Activated naive CD8-positive, alpha-beta T cell treated with anti-CD3 and anti-CD28 coated beads for 36 hours (primary cell): ENCODE measurements at regions not wholly inside any gene's neighbourhood (a gene's known extent, or its start where the extent isn't known, plus 50 kb on each side); places are given as distances from the start of the nearest gene placed in this dataset.
"Not testable (repeated sequence)": the region's sequence is repeated elsewhere in the genome, so short reads cannot be mapped to it uniquely, and the experiment has no call there.

Experiments used
- DNase-seq: peaks from one replicate; pipeline ENCODE4 v3.0.0; 2021
- H3K27ac Mint-ChIP-seq: one replicate; pipeline ENCODE4 v1.8.0; 2022; ENCODE audit warnings: mild to moderate bottlenecking, moderate library complexity, mixed read lengths
- H3K27me3 Mint-ChIP-seq: one replicate; pipeline ENCODE4 v1.8.0; 2022; ENCODE audit warnings: mild to moderate bottlenecking, mixed read lengths
- H3K36me3 Mint-ChIP-seq: one replicate; pipeline ENCODE4 v1.8.0; 2021; ENCODE audit warnings: mild to moderate bottlenecking, mixed read lengths
- H3K4me1 Mint-ChIP-seq: one replicate; pipeline ENCODE4 v1.8.0; 2021; ENCODE audit warnings: mixed read lengths
- H3K4me3 Mint-ChIP-seq: one replicate; pipeline ENCODE4 v1.8.0; 2022; ENCODE audit warnings: mild to moderate bottlenecking, moderate library complexity, mixed read lengths
- H3K9me3 Mint-ChIP-seq: one replicate; pipeline ENCODE4 v1.8.0; 2022; ENCODE audit warnings: mixed read lengths

DNA sequence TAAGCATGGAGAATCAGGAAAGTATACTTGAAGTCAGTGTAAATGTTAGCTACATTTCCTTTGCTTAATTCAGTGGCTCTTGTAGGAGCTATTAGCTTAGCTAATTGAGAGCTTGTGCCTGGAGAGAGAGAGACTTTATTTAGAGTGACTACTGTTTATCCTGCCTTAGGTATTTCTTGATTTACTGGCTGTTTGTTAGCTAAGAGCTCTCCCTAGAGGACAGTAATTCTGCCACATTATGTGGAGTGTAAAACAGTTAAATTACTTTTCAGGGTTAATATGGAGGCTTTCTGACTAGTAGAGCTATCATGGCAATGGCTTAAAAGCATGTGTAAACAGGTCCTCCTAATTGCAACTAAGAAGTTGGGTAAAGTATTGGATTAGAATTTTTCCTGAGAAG, 306.5 kb upstream of the TECRL start:
- no peaks in the 10 kb centered on the region for H3K4me1 Mint-ChIP-seq
- no peak overlapping the region for H3K27ac Mint-ChIP-seq
- H3K27me3 Mint-ChIP-seq, result no peaks in the 10 kb centered on the region
- H3K9me3 Mint-ChIP-seq, result no peaks in the 10 kb centered on the region
- no peaks in the 10 kb centered on the region for H3K36me3 Mint-ChIP-seq
- no peak overlapping the region for H3K4me3 Mint-ChIP-seq
- no peak for DNase-seq

DNA sequence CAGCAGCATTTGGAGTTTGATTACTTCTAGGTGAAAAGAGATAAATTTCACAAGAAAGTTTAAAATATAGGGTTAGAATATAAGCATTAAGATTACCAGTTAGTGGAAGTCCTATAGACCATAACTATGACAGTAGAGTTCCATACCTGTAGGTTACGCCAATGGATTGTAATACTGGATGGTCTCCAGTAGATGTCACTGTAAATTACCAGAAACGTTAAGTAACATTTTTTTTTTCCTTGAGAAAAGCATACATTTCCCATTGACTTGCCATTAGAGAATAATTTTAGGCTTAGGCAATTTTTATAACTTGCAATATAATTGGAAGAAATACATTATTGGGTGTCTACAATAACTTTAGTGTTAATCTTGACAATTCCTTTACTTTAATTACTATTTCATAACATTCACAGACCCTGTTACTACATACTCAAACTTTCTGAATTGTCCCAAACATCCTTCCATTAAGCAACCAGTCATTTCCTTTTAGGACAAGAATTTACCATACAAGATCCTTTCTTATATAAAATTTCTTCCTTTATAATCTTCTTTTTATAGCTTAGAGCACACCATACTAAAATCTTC, 304.1 kb upstream of the TECRL start:
- H3K27ac Mint-ChIP-seq, result no peak overlapping the region
- no peaks in the 10 kb centered on the region for H3K9me3 Mint-ChIP-seq
- H3K4me1 Mint-ChIP-seq, result no peaks in the 10 kb centered on the region
- no peak for DNase-seq
- H3K4me3 Mint-ChIP-seq, result no peak overlapping the region
- H3K27me3 Mint-ChIP-seq, result no peaks in the 10 kb centered on the region
- H3K36me3 Mint-ChIP-seq, result no peaks in the 10 kb centered on the region

DNA sequence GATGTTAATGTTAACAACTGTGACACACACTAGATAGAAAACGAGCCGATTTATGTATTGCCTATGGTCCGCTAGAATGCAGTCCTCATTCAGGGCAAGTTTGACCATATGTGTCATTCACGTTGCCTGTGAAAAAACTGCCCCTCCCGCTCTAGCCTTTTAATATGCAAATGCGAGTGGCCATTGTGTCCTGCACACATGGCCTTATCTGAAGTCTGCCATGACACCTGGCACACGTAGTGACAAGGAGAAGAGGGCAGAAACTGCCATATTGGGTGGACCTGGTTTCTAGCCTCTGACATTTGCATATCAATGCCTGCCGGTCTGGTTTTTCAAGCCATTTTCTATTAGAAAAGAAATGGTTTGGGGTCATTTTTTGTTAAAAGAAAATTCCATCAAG, 303.3 kb upstream of the TECRL start:
- no peaks in the 10 kb centered on the region for H3K4me1 Mint-ChIP-seq
- H3K9me3 Mint-ChIP-seq, result no peaks in the 10 kb centered on the region
- DNase-seq, result no peak
- H3K27me3 Mint-ChIP-seq, result no peaks in the 10 kb centered on the region
- H3K4me3 Mint-ChIP-seq, result no peak overlapping the region
- no peak overlapping the region for H3K27ac Mint-ChIP-seq
- H3K36me3 Mint-ChIP-seq, result no peaks in the 10 kb centered on the region

DNA sequence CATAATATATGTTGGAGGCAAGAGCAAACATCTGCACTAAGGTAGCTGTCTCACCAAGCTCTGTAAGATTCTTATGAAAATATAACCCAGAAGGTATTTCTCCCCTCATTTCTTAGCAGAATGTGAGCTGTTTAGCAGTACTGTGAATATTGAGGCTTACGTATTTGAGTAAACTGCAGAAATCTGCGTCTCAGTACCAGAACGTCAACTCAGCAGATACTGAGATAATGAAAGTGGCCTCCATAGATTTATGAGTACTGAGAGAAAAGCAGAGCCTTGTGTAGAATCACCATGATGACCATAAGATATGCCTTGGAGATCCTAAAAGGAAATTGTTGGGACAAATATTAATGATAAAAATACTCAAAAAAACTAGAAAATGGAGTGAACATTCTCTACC, 296.7 kb upstream of the TECRL start:
- Mint-ChIP-seq H3K9me3 (peaks cover 2% of the 10 kb centered on the region), H3K27ac (no peak overlapping the region), H3K36me3 (no peaks in the 10 kb centered on the region), H3K4me1 (no peaks in the 10 kb centered on the region), H3K4me3 (no peak overlapping the region), H3K27me3 (no peaks in the 10 kb centered on the region)
- DNase-seq, result no peak

DNA sequence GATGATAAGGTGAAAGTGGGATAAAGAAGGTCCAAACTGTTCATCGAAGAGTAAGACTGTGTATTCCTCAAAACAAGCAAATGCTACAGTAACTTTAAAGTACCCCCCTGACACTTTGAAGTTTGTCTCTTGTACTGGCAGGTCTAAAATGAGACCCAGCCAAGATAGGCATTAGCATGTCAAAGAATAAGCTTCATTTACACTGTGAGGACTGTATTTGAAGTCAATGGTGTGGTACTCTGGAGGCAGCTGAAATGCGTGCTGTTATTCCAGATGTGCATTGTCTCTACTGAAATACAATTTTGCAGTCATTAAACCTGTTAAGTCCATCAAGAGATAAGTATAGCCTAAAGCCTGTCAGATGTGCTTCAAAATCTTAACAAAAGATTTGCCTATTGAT, 288.9 kb upstream of the TECRL start:
- no peaks in the 10 kb centered on the region for H3K4me1 Mint-ChIP-seq
- H3K36me3 Mint-ChIP-seq, result no peaks in the 10 kb centered on the region
- no peak overlapping the region for H3K27ac Mint-ChIP-seq
- no peak for DNase-seq
- no peaks in the 10 kb centered on the region for H3K9me3 Mint-ChIP-seq
- H3K27me3 Mint-ChIP-seq, result no peaks in the 10 kb centered on the region
- no peak overlapping the region for H3K4me3 Mint-ChIP-seq

DNA sequence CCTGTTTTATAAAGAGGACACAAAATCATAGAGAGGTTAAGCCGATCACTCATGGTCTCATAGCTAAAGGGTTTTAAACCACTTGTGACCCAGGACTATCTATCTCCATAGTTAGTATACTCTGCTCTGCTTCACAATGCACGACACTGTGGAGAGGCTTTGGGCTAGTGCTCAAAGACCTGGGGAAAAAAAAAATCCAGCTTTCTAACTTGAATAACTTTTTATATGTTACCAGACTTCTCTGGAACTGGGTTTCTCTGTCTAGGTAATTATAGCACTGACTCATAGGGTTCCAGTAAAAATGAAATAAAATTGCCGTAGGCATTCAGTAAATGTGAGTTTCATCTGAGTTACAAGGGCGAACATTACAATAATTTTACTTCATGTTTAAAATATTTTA, 273.7 kb upstream of the TECRL start:
- Mint-ChIP-seq H3K4me3 (no peak overlapping the region), H3K27me3 (no peaks in the 10 kb centered on the region), H3K36me3 (no peaks in the 10 kb centered on the region), H3K9me3 (peaks cover 6% of the 10 kb centered on the region), H3K4me1 (no peaks in the 10 kb centered on the region), H3K27ac (no peak overlapping the region)
- no peak for DNase-seq

DNA sequence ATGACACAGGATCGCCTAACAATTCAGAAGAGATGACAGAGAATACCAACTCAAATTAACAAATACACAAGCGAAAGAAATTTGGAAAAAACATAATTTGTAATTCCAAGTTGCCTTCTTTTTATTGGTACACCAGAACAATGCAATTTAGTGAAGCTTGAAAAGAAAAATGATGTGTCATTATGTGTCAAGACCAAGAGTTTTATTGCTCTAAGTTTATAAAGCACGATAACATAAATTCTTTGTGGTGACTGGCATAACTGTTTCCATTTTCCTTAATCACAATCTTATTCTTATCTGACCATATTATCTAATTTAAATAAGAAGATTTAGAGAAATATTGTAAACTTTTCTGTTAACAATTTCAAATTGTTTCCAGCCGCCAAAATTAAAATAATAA, 273.2 kb upstream of the TECRL start:
- Mint-ChIP-seq H3K4me1 (no peaks in the 10 kb centered on the region), H3K4me3 (no peak overlapping the region), H3K36me3 (no peaks in the 10 kb centered on the region), H3K27ac (no peak overlapping the region), H3K9me3 (peaks cover 4% of the 10 kb centered on the region), H3K27me3 (no peaks in the 10 kb centered on the region)
- DNase-seq, result no peak

DNA sequence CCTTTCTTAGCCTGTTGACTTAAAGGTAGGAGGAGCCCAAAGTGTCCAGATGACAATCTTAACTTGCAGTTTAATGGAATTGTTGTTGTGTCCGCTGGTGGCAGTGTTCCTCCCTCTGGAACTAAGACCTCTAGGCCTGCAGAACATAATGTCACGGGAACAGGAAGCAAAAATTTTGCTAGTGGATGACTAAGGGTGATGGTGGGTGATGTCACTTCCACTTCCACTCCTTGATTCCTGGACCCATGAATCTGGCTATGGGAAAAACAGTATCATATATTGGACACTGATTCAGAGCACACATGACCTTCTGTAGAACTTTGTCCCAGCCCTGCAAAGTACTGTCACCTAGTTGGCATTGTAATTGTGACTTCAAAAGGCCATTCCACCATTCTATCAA, 263.9 kb upstream of the TECRL start:
- H3K4me1 Mint-ChIP-seq, H3K27me3 Mint-ChIP-seq, H3K9me3 Mint-ChIP-seq, H3K4me3 Mint-ChIP-seq, H3K27ac Mint-ChIP-seq, H3K36me3 Mint-ChIP-seq, DNase-seq: not testable (repeated sequence)

DNA sequence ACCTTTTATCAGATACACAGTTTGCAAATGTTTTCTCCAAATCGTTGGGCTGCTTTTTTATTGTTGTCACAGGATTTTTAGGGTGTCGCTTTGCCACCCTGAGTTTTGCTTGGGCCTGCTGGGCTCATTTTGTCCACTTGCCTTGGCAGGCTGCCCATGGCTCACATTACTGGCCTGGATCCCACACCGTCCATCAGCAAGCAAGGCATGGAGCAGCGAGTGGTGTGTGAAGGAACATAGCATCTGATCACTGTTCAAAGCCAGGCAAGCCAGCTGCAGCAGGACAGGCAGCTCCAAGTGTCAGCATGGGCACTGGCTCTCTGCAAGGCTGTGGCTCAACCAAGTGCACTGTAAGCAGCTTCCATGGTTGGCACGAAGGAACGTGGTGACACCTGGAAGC, 261.4 kb upstream of the TECRL start:
- Mint-ChIP-seq H3K27ac (no peak overlapping the region), H3K36me3 (no peaks in the 10 kb centered on the region), H3K4me3 (no peak overlapping the region), H3K4me1 (no peaks in the 10 kb centered on the region), H3K9me3 (no peaks in the 10 kb centered on the region), H3K27me3 (no peaks in the 10 kb centered on the region)
- no peak for DNase-seq

DNA sequence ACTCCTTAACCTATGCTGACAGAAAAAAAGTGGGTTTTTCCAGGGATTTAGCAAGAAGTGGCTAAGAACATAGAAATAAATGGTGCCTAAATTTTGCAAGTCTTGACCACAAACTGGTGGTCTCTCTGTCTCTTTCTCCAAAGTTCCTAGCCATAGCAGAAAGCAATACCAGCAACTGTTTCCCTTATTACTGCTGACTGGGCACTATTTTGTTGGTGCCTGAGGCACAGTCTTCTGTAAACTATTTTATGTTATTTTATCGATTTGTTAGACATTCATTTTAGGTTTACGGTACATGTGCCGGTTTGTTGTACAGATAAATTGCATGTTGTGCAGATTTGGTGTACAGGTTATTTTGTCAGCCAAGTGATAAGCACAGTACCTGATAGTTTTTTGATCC, 234.6 kb upstream of the TECRL start:
- no peaks in the 10 kb centered on the region for H3K4me1 Mint-ChIP-seq
- H3K9me3 Mint-ChIP-seq, result no peaks in the 10 kb centered on the region
- H3K27me3 Mint-ChIP-seq, result no peaks in the 10 kb centered on the region
- no peak for DNase-seq
- H3K36me3 Mint-ChIP-seq, result no peaks in the 10 kb centered on the region
- H3K4me3 Mint-ChIP-seq, result no peak overlapping the region
- H3K27ac Mint-ChIP-seq, result no peak overlapping the region

DNA sequence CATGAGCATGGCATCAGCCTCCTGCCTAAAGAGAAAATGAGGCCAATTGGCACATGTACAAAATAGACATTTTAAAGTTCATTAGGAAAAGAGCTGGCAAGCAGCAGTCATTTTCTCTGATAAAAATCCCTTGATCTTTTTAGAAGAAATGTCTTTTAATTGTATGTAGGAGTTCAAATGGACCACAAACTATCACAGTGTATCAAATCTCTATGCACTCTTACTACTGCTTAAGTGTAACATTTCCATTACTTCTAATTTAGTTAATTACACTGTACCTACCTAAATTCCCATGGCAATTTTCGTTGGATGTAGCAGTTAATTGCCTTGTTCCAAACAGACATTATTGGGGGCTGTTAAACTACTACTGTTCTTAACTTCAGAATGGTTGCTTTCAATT, 233.7 kb upstream of the TECRL start:
- no peak overlapping the region for H3K27ac Mint-ChIP-seq
- no peak overlapping the region for H3K4me3 Mint-ChIP-seq
- H3K4me1 Mint-ChIP-seq, result no peaks in the 10 kb centered on the region
- H3K36me3 Mint-ChIP-seq, result no peaks in the 10 kb centered on the region
- no peak for DNase-seq
- H3K9me3 Mint-ChIP-seq, result no peaks in the 10 kb centered on the region
- no peaks in the 10 kb centered on the region for H3K27me3 Mint-ChIP-seq

DNA sequence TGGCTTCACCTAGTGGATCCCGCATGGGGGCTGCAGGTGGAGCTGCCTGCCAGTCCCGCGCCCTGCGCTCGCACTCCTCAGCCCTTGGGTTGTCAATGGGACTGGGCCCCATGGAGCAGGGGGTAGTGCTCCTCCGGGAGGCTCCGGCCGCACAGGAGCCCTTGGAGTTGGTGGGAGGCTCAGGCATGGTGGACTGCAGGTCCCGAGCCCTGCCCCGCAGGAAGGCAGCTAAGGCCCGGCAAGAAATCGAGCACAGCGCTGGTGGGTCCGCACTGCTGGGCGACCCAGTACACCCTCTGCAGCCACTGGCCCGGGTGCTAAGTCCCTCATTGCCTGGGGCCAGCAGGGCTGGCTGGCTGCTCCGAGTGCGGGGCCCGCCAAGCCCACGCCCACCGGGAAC, 231.2 kb upstream of the TECRL start:
- not testable (repeated sequence) for DNase-seq, H3K36me3 Mint-ChIP-seq, H3K4me3 Mint-ChIP-seq, H3K9me3 Mint-ChIP-seq, H3K27me3 Mint-ChIP-seq, H3K4me1 Mint-ChIP-seq, H3K27ac Mint-ChIP-seq

DNA sequence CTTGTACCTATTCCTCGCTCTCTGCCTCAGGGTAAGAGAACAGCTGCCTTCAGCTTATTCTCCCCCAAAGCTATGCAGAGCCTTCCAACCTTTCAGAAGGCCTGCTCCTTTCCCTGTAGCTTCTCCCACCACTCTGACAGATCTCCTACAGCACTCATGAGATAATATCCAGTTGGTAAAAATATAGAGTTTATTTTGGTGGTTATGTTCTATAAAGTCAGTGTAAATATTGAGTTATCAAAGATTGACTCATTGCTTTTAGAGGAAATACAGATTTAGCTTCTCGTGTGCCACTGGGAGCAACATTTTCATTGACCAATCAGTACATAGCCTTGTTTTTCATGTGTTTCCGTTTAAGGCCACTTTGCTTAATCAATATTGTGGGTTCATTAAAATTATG, 216.2 kb upstream of the TECRL start:
- no peak for DNase-seq
- Mint-ChIP-seq H3K27ac (no peak overlapping the region), H3K4me3 (no peak overlapping the region), H3K27me3 (no peaks in the 10 kb centered on the region), H3K4me1 (no peaks in the 10 kb centered on the region), H3K36me3 (no peaks in the 10 kb centered on the region), H3K9me3 (peaks cover 2% of the 10 kb centered on the region)

DNA sequence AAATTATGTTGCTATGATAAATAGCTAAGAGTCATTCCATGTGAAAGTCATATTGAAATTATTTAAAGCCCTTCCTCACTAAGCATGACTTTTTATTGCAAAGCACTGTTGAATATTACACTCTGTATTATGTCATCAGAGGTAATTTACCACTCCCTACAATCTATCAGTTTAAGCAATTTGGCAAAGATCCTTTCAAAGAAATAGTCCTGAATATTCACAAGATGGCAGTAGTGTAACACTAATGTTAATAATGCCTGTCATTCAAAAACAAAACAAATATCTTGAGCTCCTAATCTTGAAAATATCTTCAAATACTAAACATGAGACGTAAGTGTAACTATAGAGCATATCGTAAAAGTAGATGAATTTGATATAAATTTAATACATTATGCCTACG, 208.6 kb upstream of the TECRL start:
- no peaks in the 10 kb centered on the region for H3K9me3 Mint-ChIP-seq
- H3K27ac Mint-ChIP-seq, result no peak overlapping the region
- no peaks in the 10 kb centered on the region for H3K4me1 Mint-ChIP-seq
- no peak for DNase-seq
- no peaks in the 10 kb centered on the region for H3K36me3 Mint-ChIP-seq
- no peak overlapping the region for H3K4me3 Mint-ChIP-seq
- no peaks in the 10 kb centered on the region for H3K27me3 Mint-ChIP-seq

DNA sequence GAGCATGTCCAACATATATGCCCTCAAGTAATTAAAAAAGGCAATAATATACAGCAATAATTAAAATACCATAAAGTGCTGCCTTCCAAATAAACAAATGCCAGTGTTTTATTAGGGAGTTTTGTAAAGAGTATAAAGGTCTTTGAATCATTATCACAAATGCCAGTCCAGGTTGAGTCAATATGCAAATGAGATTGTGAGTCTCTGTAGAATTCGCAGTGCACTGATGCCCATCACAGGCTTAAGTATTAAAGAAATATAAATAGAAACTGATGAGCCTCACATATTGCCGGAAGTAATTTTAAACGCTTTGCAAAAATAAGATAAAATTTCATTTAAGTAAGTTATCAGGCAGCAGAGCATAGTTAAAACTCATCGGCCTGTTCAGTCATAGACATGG, 205.0 kb upstream of the TECRL start:
- no peak overlapping the region for H3K27ac Mint-ChIP-seq
- no peak overlapping the region for H3K4me3 Mint-ChIP-seq
- H3K36me3 Mint-ChIP-seq, result no peaks in the 10 kb centered on the region
- no peaks in the 10 kb centered on the region for H3K9me3 Mint-ChIP-seq
- no peaks in the 10 kb centered on the region for H3K4me1 Mint-ChIP-seq
- no peak for DNase-seq
- no peaks in the 10 kb centered on the region for H3K27me3 Mint-ChIP-seq

DNA sequence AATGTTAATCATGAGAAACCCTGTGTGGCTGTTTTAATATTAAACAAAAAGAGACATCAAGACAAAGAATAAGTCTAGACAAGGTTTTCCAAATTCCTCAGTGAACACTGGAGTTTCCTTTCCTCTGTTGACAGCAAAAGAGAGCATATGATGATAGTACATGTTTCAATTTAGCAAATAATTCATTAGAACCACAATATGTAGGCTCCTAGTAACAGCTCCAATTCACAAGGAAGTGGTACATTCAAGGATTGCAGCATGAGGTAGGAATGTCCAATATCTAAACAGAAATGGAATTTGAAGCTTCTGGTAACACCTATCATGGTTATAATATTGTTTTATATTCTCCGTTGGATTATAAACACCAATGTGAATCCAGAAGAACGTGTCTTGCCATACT, 203.8 kb upstream of the TECRL start:
- Mint-ChIP-seq H3K9me3 (no peaks in the 10 kb centered on the region), H3K4me3 (no peak overlapping the region), H3K36me3 (no peaks in the 10 kb centered on the region), H3K4me1 (no peaks in the 10 kb centered on the region), H3K27ac (no peak overlapping the region), H3K27me3 (no peaks in the 10 kb centered on the region)
- no peak for DNase-seq

DNA sequence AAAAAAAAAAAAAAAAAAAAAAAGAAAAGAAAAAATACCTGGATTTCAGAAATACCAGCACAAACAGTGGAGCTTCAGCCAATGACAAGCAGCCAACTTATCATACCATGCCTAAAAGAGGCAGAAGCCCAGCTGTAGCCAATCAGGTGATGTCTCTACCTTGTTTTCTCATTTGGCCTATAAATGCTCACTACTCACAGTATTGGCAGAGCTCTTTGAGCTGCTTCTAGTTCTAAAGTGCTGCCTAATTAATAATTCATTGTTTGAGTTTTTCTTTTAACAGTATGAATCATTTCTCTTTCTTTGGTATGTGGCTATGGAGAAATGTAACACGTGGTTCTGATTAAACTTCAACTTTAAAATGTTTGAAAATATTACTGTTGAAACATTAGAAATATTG, 188.8 kb upstream of the TECRL start:
- no peaks in the 10 kb centered on the region for H3K4me1 Mint-ChIP-seq
- H3K27ac Mint-ChIP-seq, result no peak overlapping the region
- no peak for DNase-seq
- no peak overlapping the region for H3K4me3 Mint-ChIP-seq
- no peaks in the 10 kb centered on the region for H3K27me3 Mint-ChIP-seq
- H3K9me3 Mint-ChIP-seq, result no peaks in the 10 kb centered on the region
- H3K36me3 Mint-ChIP-seq, result no peaks in the 10 kb centered on the region
